HG02943 (cell line): ENCODE measurements at regions not wholly inside any gene's neighbourhood (a gene's known extent, or its start where the extent isn't known, plus 50 kb on each side); places are given as distances from the start of the nearest gene placed in this dataset.

Experiments used
- ATAC-seq: cut with Tn5 transposase; IDR thresholded peaks from one replicate; pipeline ENCODE4 v1.9.1; 2021; ENCODE audit warnings: mild to moderate bottlenecking, low read depth, moderate library complexity; ENCODE audit not compliant: unreplicated experiment

DNA sequence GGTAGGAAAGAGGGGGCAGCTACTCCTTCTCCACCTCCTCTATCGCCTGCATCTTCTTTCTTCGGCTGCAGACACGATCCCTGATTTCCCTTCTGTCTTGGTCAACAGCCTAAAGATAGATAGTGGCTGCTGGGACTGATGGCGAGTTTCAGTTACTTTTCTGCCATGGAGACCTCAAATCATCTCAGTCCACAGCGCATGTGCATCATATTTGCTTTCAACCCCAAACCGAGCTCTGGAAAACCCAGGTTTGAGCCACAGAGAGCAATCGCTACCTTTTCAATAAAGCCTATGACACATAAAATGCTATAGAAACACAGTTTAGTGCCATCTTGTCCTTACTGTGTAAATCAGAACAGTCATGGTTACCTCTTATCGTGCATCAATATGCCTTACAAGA lies 142.9 kb upstream of the IRF2BP2 start:
- no peak for ATAC-seq

DNA sequence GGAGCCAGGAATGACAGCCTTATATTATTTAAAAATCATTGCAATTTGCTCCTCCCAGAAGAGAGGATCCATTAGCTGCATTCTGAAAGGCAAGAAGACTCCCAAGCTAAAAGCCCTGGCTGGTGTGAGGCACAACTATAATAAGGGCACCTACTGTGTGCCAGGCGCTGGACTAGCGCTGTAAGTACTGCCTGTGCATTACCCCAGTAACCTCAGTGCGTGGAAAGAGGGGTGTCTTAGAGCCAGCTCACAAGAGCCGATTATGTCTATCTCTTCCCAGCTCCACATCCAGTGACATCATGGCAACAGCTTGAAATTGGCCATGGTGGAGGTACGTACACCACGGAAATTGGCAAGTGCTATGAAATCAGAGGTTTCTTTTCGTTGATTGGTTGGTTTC lies 141.7 kb upstream of the IRF2BP2 start:
- no peak for ATAC-seq

DNA sequence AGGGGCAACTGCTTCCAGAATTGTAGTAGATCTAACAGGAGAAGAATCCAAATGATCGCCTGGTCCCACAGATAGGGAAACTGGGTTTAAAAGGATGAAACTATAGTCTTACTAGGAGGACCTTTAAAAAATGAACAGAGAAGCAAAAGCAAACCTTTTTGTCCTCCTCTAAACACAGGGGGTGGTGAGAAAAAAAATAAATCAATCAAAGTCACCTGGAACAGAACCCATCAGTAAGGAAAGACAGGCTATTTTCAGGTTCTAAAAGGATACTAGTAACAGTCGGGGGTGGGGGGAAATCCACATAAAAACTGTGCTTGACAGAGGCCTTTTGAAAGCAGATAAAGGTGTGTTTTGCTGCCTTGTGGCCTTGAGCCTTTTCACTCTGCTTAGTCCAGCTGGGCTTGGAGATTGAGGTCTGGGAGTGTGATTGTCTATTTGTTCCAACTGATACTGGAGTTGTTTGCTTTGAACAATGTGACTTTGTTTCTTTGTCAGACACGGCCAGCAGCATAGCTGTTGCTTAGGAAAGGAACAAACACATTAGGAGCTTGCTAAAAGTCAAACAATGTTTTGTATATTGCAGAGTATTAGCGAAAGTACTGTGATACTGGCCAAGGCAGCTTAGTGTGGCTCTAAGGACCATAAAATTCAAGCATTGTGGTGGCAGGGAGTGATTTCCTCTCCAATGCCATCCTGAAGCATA lies 141.1 kb upstream of the IRF2BP2 start:
- no peak for ATAC-seq

DNA sequence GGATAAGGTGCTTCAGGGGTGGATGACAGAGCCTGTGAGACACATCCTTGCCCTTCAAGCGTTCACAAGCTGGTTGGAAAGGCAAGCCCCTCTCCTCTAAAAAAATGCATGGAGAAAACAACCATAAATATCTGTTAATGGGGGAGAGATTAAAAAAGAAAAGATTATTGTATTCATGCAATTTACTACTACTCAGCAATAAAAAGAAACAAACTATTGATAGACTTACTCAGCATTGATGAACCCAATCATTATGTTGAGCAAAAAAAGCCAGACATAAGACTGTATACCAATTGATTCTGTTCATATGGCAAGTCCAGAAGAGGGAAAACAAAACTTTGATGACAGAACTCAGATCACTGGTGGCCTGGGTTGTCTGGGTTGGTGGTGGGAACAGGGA lies 138.7 kb upstream of the IRF2BP2 start:
- no peak for ATAC-seq

DNA sequence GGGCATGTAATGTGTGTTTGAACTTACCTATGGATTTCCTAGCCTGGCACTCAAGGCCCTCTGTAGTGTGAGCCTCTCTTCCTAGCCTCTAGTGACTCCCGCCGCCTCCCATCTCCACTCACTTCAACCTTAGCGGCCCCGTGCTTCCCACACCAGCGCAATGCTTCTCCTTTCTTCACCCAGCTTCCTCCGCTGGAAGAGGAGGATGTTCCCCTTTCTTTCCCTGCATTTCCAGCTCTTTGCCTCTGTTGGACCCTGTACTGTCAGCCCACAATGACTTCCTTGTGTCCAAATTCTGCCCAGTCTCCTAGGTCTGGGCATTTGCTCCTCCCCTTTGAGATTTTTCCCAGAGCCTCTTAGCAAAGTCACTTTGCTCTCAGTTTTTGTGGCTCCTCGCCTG lies 138.1 kb upstream of the IRF2BP2 start:
- ATAC-seq = no peak

DNA sequence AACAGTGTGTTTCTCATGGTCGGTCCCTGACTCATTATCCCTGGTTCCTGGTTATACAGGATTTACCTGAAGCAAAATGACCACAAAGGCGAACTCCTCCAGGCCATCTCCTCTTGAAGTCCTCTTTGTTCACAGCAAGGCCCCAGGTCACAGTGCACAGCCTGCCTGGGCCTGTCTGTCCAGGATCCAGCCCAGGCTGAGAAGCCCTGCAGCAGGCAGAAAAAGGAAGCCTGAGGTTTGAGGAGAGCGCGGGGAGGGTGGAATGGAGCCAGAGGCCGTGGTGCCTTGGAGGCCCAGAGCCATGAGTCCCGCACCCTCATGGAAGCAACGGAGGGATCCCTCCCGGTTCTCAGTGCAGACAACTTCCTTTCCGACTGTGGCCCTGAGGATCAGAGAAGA lies 136.8 kb upstream of the IRF2BP2 start:
- ATAC-seq = no peak

DNA sequence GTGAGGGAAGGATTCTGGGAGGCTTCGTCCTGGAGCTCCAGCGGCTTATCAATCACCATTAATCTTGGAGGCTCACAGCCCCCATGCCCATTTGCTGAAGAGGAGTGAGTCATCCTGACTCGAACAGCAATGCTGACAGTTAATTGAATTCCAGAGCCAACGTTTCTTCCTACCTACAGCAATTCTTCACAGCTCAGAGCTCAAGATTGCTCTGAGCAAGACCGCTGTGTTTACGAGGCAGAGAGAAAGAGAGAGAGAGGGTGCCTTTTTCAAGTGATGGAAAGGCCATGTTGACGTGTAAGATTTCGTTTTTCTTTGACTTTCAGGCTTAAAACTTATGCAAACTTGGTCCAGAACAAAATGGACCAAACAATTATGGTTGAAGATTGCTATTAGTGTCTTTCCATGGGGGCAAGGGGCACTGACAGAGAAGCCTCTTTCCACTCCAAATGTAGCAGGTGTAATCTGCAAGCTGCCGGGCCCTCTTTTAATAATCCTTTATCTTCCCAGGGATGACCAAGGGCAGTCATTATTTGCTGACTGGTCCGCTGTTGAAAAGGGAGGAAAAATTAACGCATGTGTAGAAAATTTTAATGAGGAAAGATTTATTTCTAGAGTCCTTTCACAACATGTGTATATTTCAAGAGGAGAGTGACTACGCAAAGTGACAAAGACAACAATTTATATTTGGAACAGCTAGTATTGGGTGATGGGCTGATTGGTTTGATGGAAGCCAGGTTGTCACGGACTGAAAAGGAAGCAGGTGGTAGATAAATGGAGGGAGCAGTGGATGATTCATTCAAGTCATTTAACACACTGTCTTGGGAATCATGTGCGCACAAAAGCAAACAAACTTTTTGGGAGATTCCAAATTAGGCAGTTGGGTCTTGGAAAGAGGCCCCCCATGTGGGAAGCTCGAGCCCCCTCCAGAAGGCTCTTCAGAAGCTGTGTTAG lies 136.1 kb upstream of the IRF2BP2 start:
- ATAC-seq = no peak

DNA sequence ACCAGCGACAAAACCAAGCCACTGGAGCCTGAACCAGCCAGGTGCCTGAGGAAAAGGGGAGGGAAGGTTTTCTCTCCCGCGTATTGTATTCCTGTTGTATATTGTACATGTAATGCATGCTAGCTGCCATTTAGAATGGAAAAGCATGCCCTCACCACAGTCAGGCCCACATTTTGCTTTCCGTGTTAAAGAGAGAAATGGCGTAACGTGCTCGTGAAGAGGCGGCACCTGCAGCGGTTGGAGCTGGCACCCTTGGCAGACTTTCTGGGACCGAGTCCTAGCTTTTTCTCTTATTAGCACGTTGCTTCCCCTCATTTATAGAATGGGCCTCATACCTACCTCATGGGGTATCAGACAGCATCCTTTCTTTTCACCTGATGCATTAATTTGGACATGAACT lies 135.3 kb upstream of the IRF2BP2 start:
- ATAC-seq = no peak

DNA sequence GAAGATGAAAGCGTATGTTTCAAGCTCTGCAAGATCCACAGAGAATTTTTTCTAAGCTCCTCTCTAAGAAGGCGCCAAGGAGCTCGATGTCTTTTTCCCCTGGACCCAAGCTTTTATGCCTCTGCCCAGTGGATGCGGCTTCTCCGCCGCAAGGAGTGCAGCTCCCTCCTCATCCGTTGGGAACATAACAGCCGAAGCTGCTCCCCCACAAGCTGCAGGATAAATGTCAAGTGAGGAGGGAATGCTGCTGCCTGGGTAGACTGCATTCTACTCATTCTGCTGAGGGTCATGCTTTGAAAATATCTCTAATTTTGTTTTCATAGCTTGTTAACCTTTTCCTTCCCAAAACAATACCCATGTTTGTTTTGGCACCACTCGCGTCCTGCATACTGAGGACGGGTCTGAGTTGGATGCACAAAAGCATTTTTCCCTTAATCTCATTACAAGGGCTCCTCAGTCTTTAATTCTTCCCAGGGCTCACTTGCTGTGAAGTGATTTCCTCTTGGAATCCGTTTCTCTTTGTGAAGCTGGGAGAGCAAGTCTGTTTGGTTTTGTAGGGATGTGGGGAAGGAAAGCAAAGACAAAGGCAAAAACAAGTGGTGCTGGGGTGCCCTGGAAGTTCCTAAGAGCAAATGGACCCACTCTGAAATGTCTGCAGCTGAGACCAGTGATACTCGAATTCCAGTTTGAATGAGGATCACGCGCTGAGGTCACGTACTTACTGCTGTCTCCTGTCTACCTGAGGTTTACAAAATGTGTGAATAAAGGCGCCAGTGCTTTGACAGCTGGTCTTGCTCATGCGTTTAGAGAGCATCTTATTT lies 134.0 kb upstream of the IRF2BP2 start:
- ATAC-seq = no peak

DNA sequence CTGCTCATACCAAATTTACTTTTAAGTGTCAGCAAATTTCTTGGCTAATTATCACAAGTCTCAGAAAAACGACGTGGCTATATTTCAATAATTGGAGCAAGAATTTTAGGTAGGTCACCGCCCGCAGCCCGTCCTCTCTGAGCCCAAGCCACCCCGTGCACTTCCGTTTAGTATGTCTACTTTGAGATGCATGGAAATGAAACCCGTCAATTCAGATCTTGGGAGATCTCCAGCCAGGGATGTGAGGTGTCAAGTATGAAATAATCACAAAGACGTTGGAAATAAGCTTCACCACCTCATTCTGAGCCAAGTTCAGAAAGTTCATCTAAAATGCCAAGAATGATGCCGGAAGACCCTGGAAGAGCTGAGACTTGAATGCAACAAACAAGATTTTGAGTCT lies 132.6 kb upstream of the IRF2BP2 start:
- ATAC-seq = no peak

DNA sequence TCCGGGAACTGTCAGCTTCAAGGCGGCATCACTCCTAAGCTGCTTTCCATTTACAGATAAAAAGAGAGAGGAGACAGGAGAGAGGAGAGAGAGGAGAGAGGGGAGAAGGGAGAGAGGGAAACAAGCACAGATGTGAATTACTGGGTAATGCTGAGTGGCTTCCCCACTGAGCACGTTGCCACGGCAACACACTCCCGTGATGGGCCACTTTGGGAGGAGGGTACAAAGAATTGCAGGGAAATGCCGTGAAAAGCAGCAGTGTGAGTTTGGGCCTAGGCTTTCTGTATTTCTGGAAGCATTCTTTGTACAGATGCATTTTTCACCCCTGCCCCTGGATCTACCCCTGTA lies 128.0 kb upstream of the IRF2BP2 start:
- ATAC-seq = no peak

DNA sequence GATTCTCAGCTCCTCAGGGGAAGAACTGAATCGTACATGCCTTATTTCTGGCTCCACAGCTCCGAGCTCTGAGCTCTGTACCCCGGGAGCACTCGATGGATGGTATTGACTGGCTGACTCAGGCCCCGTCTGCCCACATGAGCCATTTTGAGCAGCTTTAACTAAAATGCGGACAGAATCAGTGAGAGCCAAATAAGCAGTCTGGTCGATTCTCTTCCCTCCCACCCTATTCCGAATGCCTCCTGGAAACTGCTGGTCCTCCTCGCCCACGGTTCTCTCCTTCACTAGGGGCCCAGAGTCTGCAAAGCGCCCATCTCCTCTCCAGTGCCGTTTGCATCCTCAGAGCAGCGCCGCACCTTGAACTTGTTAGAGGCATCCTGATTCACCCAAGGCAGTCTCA lies 125.9 kb upstream of the IRF2BP2 start:
- no peak for ATAC-seq

DNA sequence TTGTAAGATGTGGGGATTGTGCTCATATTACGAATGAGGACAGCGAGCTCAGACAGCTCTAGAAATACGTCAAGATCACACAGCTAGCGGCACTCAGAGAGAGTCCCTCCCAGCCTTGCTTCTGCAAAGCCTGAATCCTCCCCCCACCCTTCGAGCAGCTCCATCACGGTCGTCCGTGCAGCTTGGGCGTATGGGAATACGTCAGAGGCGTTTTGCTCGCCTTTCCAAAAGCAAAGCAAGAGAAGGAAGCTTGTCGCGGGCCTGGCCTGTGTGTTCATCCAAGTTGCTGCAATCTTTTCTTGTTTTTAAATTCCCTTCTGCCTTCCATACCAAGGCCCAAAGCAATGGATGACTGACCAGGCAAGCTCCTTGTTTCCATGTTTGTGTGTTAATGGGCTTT lies 125.5 kb upstream of the IRF2BP2 start:
- ATAC-seq = no peak

DNA sequence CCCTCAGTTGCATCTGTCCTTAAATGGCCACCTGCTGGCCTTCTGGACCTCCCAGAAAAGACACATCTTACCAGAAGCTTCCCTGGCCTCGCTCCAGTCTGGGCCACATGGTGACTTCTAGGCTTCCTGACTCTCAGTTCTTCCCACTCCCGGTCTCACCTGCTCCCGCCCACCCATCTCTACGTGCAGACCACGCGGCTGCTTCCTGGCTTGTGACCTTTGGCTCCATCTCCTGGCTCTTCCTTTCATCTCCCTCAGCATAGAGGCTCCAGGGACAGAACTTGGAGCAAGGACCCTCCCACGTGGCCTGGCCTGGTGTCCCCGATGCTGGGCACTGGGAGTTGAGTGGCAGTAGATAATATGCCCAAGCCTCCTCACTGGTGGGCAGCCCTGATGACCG lies 124.9 kb upstream of the IRF2BP2 start:
- ATAC-seq = no peak

DNA sequence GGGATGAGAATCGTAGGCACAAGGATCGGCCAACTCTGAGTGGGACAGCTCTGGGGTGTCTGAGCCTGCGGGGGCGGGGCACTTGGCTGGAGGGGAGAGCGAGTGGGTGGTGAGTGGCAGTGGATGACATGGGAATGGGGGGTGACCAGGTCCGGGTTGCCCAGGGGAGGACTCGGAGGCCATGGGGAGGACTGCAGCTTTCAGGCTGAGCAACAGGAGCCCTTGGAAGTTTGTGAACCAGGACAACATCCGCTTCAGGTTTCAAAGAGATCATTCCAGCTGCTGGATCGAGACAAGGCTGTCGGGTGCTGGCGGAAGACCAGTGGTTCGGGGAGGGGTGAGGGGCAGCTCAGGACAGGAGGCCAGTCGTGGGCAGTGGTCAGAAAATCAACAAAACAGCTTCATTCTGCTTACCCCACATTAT lies 124.4 kb upstream of the IRF2BP2 start:
- no peak for ATAC-seq

DNA sequence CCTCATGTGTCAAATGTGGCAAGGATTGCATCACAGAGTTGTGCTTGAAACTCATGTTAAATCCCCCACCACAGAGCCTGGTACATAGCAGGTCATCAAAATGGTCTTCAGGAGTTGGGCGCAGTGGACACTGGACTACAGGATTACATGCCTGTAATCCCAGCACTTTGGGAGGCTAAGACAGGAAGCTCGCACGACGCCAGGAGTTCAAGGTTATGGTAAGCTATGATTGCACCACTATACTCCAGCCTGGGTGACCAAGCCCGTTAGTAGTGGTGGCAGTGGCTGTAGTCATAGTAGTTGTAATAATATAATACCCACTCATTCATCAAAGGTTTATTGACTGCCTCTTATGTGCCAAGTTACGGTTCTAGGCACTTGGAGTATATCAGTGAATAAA lies 123.4 kb upstream of the IRF2BP2 start:
- no peak for ATAC-seq

DNA sequence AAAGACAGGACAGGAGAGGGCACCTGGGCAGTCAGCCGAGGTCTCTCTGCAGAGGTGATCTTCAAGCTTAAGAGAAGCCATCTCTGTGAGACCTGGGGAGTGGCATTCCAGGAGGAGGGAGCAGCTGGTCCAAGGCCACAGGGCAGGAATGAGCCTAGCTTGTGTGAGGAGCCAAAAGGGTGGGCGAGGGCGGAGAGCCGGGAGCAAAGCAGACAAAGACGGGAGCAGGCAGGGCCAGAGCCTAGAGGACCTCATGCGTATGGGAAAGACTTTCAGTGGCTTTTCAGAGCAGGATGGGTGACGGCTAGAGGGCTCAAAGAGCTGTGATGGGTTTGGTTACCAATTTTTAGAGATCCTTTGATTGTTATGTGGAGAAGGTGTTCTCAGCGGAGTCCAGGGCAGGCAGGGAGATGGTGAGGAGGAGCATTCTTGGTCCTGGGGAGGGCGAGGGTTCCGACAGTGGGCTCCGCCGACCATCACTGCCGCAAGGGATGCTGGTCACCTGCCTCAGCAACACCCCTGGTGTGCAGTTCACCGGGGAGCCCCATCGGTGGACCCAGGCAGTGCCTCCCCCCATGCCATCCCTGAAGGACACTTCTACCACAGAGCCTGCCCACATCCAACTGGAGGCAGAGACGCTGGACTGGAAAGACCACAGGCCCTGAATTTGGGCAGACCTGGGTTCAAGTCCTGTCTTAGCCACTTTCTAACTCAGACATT lies 122.9 kb upstream of the IRF2BP2 start:
- no peak for ATAC-seq

DNA sequence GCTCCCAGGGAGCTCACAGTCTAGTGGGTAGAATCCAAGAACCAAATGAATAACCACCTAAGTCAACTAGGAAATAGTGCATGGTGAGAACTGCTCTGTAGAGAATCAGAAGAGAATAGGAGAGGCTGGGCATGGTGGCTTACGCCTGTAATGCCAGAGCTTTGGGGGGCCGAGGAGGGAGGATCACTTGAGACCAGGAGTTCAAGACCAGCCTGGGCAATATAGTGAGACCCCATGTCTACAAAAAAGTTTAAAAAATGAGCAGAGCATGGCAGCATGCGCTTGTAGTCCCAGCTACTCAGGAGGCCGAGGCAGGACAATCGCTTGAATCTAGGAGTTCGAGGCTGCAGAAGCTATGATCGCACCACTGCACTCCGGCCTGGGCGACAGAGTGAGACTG lies 122.3 kb upstream of the IRF2BP2 start:
- no peak for ATAC-seq

DNA sequence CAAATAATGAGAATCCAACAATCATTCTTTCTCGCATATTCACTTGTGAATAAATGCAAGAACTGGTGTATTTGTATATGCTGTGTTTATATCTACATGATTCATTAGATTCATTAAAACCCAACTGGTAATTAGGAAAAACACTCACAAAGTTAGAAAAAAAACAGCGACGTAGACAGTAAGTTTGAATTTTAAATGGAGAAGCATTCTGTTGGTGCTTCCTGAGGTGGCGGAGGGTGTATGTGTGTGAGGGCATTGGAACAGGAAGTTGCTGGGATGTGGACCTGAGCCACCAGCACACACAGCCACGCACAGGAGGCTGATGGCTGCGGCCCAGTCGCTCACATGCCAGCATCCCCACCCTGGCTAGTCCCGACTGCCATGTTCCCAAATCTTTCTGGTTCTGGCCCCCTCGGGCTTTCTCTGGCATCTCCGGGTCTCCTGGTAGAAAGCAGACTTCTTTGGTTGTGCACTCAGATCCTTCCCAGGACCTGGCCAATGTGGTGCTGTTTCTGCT lies 121.6 kb upstream of the IRF2BP2 start:
- ATAC-seq = no peak
